Esophagus muscularis mucosa (tissue), 4 donors: ENCODE measurements at regions not wholly inside any gene's neighbourhood (a gene's known extent, or its start where the extent isn't known, plus 50 kb on each side); places are given as distances from the start of the nearest gene placed in this dataset.
"Not testable (repeated sequence)": the region's sequence is repeated elsewhere in the genome, so short reads cannot be mapped to it uniquely, and the experiment has no call there.

Experiments
- DNase-seq: peaks from one replicate; pipeline ENCODE4 v3.0.0-alpha.2; 2017; ENCODE audit errors: extremely low spot score
- H3K27ac ChIP-seq, 4 donors: fragments of 200-600 bp; sonication (generic); replicated peaks in 1 of 4; 1 replicate in 3 of 4; 2 replicates in 1 of 4; pipeline ENCODE4 v1.5.1; 2016 to 2019; ENCODE audit warnings: mild to moderate bottlenecking in 1 of 4
- H3K27me3 ChIP-seq, 4 donors: fragments of 200-600 bp; sonication (generic); one replicate each; pipeline versions ENCODE4 v1.5.1 to v1.6.0; 2016 to 2019
- H3K36me3 ChIP-seq, 4 donors: fragments of 200-600 bp; sonication (generic); one replicate each; pipeline ENCODE4 v1.5.1; 2016 to 2019
- H3K4me1 ChIP-seq, 4 donors: fragments of 200-600 bp; sonication (generic); one replicate each; pipeline ENCODE4 v1.5.1; 2016 to 2019
- H3K4me3 ChIP-seq, 4 donors: fragments of 200-600 bp; sonication (generic); 1 replicate in 2 of 4; 2 replicates in 2 of 4; pipeline ENCODE4 v1.5.1; 2016 to 2019; ENCODE audit warnings: mild to moderate bottlenecking in 4 of 4, moderate library complexity in 1 of 4
- H3K9me3 ChIP-seq, 4 donors: fragments of 200-600 bp; sonication (generic); 1 replicate in 3 of 4; 2 replicates in 1 of 4; pipeline ENCODE4 v1.5.1; 2016 to 2019
- EP300 ChIP-seq: sonication (generic); formaldehyde crosslinking; IDR thresholded peaks from one replicate; pipeline ENCODE4 v1.6.1; 2017; ENCODE audit warnings: antibody characterized with exemption
- POLR2A ChIP-seq: fragments of 450-650 bp; IDR thresholded peaks from one replicate; pipeline ENCODE4 v1.6.1; 2017; ENCODE audit warnings: antibody characterized with exemption, moderate library complexity, mild to moderate bottlenecking, low read depth
- POLR2AphosphoS5 ChIP-seq, 2 donors: sonication (generic); formaldehyde crosslinking; IDR thresholded peaks; one replicate each; pipeline ENCODE4 v1.6.1; 2017; ENCODE audit warnings: antibody characterized with exemption in 2 of 2
- WGBS: methylation state at CpG from one replicate; pipeline ENCODE4 v1.1.5; 2018; 5-methylcytosine and 5-hydroxymethylcytosine counted together
- intact Hi-C: fragments of 100-400 bp; cut with DNase I; formaldehyde crosslinking; loops from one replicate; pipeline ENCODE4 v1.15.1; 2023
- TF ChIP-seq, protein P1 (sequence below), 3 experiments: fragments of 200-600 bp in 2 of 3; fragments of 450-650 bp in 1 of 3; sonication (generic) in 2 of 3; IDR thresholded peaks; one replicate each; pipeline ENCODE4 v1.5.1; 2017 to 2019; ENCODE audit warnings: antibody characterized with exemption in 3 of 3, mild to moderate bottlenecking in 2 of 3, moderate library complexity in 1 of 3

DNA sequence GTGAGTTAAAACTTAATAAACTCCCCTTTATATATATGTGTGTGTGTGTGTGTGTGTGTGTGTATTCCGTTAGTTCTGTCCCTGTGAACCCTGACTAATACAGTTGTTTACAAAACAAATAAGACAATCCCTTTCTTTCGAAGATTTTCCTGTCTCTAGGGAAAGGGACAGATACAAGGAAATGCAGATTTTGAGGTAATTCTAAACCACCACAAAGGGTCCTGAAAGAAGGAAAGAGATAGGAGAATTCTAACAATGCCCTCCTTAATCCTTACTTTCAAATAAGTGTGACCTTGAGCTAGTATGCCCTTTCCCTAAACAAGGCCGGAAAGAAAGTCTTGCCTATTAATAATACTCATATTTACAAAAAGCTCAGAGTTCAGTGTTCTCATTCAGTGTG is 164.8 kb upstream of the COL11A1 start:
- TF ChIP-seq, protein P1, sequence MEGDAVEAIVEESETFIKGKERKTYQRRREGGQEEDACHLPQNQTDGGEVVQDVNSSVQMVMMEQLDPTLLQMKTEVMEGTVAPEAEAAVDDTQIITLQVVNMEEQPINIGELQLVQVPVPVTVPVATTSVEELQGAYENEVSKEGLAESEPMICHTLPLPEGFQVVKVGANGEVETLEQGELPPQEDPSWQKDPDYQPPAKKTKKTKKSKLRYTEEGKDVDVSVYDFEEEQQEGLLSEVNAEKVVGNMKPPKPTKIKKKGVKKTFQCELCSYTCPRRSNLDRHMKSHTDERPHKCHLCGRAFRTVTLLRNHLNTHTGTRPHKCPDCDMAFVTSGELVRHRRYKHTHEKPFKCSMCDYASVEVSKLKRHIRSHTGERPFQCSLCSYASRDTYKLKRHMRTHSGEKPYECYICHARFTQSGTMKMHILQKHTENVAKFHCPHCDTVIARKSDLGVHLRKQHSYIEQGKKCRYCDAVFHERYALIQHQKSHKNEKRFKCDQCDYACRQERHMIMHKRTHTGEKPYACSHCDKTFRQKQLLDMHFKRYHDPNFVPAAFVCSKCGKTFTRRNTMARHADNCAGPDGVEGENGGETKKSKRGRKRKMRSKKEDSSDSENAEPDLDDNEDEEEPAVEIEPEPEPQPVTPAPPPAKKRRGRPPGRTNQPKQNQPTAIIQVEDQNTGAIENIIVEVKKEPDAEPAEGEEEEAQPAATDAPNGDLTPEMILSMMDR (IDR thresholded peaks at IDR 0.05), result no peak
- TF ChIP-seq POLR2A (no peak), POLR2AphosphoS5 (IDR thresholded peaks at IDR 0.05) (no peak), EP300 (no peak)
- Histone ChIP-seq H3K4me1 (no peaks in the 10 kb centered on the region), H3K36me3 (no peaks in the 10 kb centered on the region), H3K9me3 (no peaks in the 10 kb centered on the region), H3K27ac (no peak overlapping the region), H3K4me3 (no peak overlapping the region), H3K27me3 (no peaks in the 10 kb centered on the region)
- intact Hi-C loops, result no loop called here
- 80% methylated on average over 3 of the region's 3 CpGs for WGBS
- no peak for DNase-seq

DNA sequence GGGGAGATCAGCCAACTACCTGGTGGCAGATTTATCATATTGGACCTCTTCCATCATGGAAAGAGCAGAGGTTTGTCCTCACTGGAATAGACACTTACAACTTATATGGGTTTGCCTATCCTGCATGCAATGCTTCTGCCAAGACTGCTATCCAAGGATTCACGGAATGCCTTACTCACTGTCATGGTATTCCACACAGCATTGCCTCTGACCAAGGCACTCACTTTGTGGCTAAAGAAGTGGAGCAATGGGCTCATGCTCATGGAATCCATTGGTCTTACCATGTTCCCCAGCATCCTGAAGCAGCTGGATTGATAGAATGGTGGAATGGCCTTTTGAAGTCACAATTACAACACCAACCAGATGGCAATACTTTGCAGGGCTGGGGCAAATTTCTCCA is 163.1 kb upstream of the COL11A1 start:
- H3K27ac ChIP-seq, H3K36me3 ChIP-seq, intact Hi-C loops, DNase-seq, H3K9me3 ChIP-seq, H3K4me1 ChIP-seq, H3K4me3 ChIP-seq, H3K27me3 ChIP-seq: not testable (repeated sequence)
- WGBS, result no CpG with 5 or more reads among the region's 1 CpG

DNA sequence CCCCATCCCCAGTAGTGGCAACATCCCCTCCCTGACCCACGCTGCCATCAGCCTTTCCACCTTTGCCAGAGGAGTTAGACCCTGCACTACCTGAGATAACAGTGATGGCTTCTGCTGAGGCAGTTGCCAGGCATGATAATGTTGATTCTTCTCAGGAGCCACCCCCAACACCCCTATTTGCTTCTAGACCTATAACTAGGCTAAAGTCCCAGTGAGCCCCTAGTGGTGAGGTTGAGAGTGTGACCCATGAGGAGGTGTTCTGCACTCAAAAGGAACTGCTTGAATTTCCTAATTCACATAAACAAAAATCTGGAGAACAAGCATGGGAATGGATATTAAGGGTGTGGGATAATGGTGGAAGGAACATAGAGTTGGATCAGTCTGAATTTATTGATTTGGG is 159.6 kb upstream of the COL11A1 start:
- intact Hi-C loops, result no loop called here
- no peak for DNase-seq
- no peak for TF ChIP-seq EP300
- no peak for TF ChIP-seq POLR2A
- TF ChIP-seq POLR2AphosphoS5 (IDR thresholded peaks at IDR 0.05), result no peak
- TF ChIP-seq, protein P1 (IDR thresholded peaks at IDR 0.05), result no peak
- no peak overlapping the region for H3K27ac ChIP-seq
- H3K4me3 ChIP-seq, result no peak overlapping the region
- no peaks in the 10 kb centered on the region for H3K27me3 ChIP-seq
- WGBS, result 80% methylated on average over 1 of the region's 1 CpG
- H3K9me3 ChIP-seq, result no peaks in the 10 kb centered on the region
- no peaks in the 10 kb centered on the region for H3K4me1 ChIP-seq
- no peaks in the 10 kb centered on the region for H3K36me3 ChIP-seq

DNA sequence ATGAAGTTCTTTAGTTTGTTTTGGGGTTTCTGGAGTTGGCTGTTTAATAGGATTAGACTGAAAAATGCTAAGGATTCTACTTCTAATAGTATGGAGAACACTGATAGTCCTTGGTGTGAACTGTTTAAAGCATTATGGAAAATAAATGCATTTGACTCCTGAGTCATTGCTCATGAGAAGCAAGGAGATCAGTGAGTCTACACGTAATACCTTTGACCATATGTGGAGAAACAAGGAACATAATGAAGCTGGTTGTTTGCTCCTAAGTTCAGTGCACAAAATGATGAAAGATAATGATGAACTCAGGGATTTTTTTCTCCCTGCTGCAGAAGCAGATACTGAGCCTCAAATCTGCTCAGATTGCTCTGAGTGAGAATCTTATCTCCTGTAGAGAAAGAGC is 158.9 kb upstream of the COL11A1 start:
- intact Hi-C loops, result no loop called here
- Histone ChIP-seq H3K4me1 (no peaks in the 10 kb centered on the region), H3K27me3 (no peaks in the 10 kb centered on the region), H3K4me3 (no peak overlapping the region), H3K27ac (no peak overlapping the region), H3K9me3 (no peaks in the 10 kb centered on the region), H3K36me3 (no peaks in the 10 kb centered on the region)
- TF ChIP-seq POLR2AphosphoS5 (IDR thresholded peaks at IDR 0.05) (no peak), POLR2A (no peak), EP300 (no peak)
- TF ChIP-seq, protein P1 (IDR thresholded peaks at IDR 0.05), result no peak
- DNase-seq, result no peak
- WGBS, result 74% methylated on average over 1 of the region's 1 CpG

DNA sequence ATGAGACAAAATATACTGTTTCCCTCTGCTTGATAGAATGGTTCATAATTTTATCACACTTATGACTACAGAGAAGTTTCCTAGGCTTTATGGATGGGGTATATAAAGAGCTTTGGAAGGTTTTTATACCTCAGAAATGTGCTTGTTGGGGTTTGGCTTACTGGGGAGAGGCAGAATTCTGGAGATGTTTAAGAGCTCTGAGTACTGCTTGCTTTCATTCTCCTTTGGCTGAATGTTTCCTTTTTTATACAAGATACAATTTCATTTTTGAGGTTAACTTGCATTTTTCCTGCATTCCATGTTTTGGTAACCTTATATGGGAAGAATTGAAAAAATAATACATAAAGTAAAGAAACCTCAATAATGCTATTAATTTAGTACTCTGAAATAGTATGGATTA is 157.7 kb upstream of the COL11A1 start:
- Histone ChIP-seq H3K4me3 (no peak overlapping the region), H3K36me3 (no peaks in the 10 kb centered on the region), H3K27me3 (no peaks in the 10 kb centered on the region), H3K4me1 (no peaks in the 10 kb centered on the region), H3K27ac (no peak overlapping the region), H3K9me3 (no peaks in the 10 kb centered on the region)
- intact Hi-C loops, result no loop called here
- TF ChIP-seq POLR2AphosphoS5 (IDR thresholded peaks at IDR 0.05) (no peak), EP300 (no peak), POLR2A (no peak)
- TF ChIP-seq, protein P1 (IDR thresholded peaks at IDR 0.05), result no peak
- no peak for DNase-seq
